K562 (cell line): ENCODE measurements at regions not wholly inside any gene's neighbourhood (a gene's known extent, or its start where the extent isn't known, plus 50 kb on each side); places are given as distances from the start of the nearest gene placed in this dataset.

ENCODE experiments used
- ATAC-seq: fragments of 200-7000 bp; cut with Tn5 transposase; 3 replicates; pipeline ENCODE4 v1.9.1; 2020; ENCODE audit warnings: moderate library complexity
- BruUV-seq: library from RNA; stranded (reverse); fragments of 400-500 nt; replicated peaks from 2 replicates; lab custom pipeline; 2021; lab: Mats Ljungman, UMichigan
- CTCF ChIA-PET: fragments of 300-600 bp; formaldehyde crosslinking; extraction: SDS; loops from one replicate; lab custom pipeline; 2021; ENCODE audit warnings: low intra/inter-chr PET ratio; lab: Yijun Ruan, JAX
- POLR2A ChIA-PET: fragments of 300-600, 350-650 bp; sonication (Branson Sonifier 250); formaldehyde crosslinking; extraction: SDS; loops from one replicate; lab custom pipeline; 2021; ENCODE audit warnings: antibody characterized with exemption, inconsistent platforms; lab: Yijun Ruan, JAX
- DNase-seq, 4 experiments: peaks; one replicate each; pipeline versions ENCODE4 v3.0.0 to v3.0.0-alpha.2; 2011 to 2018; ENCODE audit warnings: low spot score in 3 of 4, mixed read lengths in 3 of 4; ENCODE audit errors: extremely low read depth in 1 of 4
- FAIRE-seq: peaks from 2 replicates; lab custom pipeline; 2011; peaks lifted over from hg19 to GRCh38; lab: Jason Lieb, UNC
- H2AFZ ChIP-seq: 2 replicates; pipeline ENCODE4 v1.6.0; 2011; ENCODE audit warnings: low read depth, low read length, control low read depth, inconsistent platforms
- H3K27ac ChIP-seq: fragments of 200-600 bp; 3 replicates; pipeline ENCODE4 v1.8.0; 2011; ENCODE audit warnings: low read depth, mild to moderate bottlenecking, control low read depth, inconsistent platforms, low read length, moderate library complexity, mixed read lengths; ENCODE audit errors: extremely low read depth
- H3K27me3 ChIP-seq, 2 experiments: fragments of 300-600 bp in 1 of 2; 2 replicates in 1 of 2; 3 replicates in 1 of 2; pipeline versions ENCODE4 v1.6.0 to v1.8.0; 2011; ENCODE audit warnings: inconsistent platforms in 2 of 2, low read length in 2 of 2, mild to moderate bottlenecking in 1 of 2, mixed read lengths in 1 of 2, moderate library complexity in 1 of 2; ENCODE audit not compliant: control insufficient read depth in 2 of 2, insufficient read depth in 2 of 2
- H3K36me3 ChIP-seq: fragments of 300-600 bp; 3 replicates; pipeline ENCODE4 v1.8.0; 2011; ENCODE audit warnings: mild to moderate bottlenecking, low read length, inconsistent platforms; ENCODE audit not compliant: control insufficient read depth, insufficient read depth
- H3K4me1 ChIP-seq, 2 experiments: fragments of 200-600 bp in 1 of 2; replicated peaks in 1 of 2; 2 replicates in 1 of 2; 3 replicates in 1 of 2; pipeline versions ENCODE4 v1.5.1 to v1.8.0; 2011; ENCODE audit warnings: inconsistent platforms in 2 of 2, low read length in 2 of 2, mild to moderate bottlenecking in 1 of 2, mixed read lengths in 1 of 2, moderate library complexity in 1 of 2; ENCODE audit not compliant: control insufficient read depth in 2 of 2, insufficient read depth in 2 of 2
- H3K4me2 ChIP-seq: 2 replicates; pipeline ENCODE4 v1.6.1; 2011; ENCODE audit warnings: low read length, control low read depth, inconsistent platforms, mixed read lengths; ENCODE audit not compliant: insufficient read depth
- H3K4me3 ChIP-seq: fragments of 200-600 bp; sonication (generic), shearing (Covaris generic); 2 replicates; pipeline ENCODE4 v1.5.1; 2016; ENCODE audit warnings: control low read depth, inconsistent platforms
- H3K79me2 ChIP-seq: fragments of 200-600 bp; 3 replicates; pipeline ENCODE4 v1.8.0; 2011; ENCODE audit warnings: low read length, inconsistent platforms; ENCODE audit not compliant: control insufficient read depth, insufficient read depth
- H3K9ac ChIP-seq, 2 experiments: 2 replicates each; pipeline versions ENCODE4 v1.6.0 to v1.6.1; 2011; ENCODE audit warnings: low read depth in 2 of 2, low read length in 2 of 2, control low read depth in 1 of 2, inconsistent platforms in 1 of 2, mild to moderate bottlenecking in 1 of 2, mixed read lengths in 1 of 2; ENCODE audit not compliant: insufficient read depth in 1 of 2
- H3K9me1 ChIP-seq: one replicate; pipeline ENCODE4 v1.6.0; 2011; ENCODE audit warnings: inconsistent platforms, mild to moderate bottlenecking, low read length, moderate library complexity; ENCODE audit not compliant: control insufficient read depth, insufficient read depth
- H3K9me3 ChIP-seq: replicated peaks from 2 replicates; pipeline ENCODE4 v1.5.1; 2011; ENCODE audit warnings: low read depth, low read length, inconsistent platforms; ENCODE audit not compliant: control insufficient read depth, insufficient read depth
- H4K20me1 ChIP-seq: replicated peaks from 2 replicates; pipeline ENCODE4 v1.6.1; 2011; ENCODE audit warnings: low read length, inconsistent platforms, mixed read lengths; ENCODE audit not compliant: control insufficient read depth, insufficient read depth
- DPF2 ChIP-seq: fragments of 450-650 bp; IDR thresholded peaks from 2 replicates; pipeline ENCODE4 v1.6.1; 2016
- ELF1 ChIP-seq: fragments of 200-800 bp; sonication (Bioruptor generic); IDR thresholded peaks from 2 replicates; pipeline ENCODE4 v1.6.1; 2016; ENCODE audit warnings: missing genetic modification characterization, missing compliant biosample characterization
- FOS ChIP-seq: IDR thresholded peaks from 3 replicates; pipeline ENCODE4 v1.6.1; 2011; ENCODE audit not compliant: insufficient read length; ENCODE audit errors: extremely low read depth
- MYNN ChIP-seq, 2 experiments: sonication (generic); formaldehyde crosslinking in 1 of 2; IDR thresholded peaks; 2 replicates each; pipeline versions ENCODE4 v1.5.0 to v1.6.1; 2016 to 2020; ENCODE audit warnings: antibody characterized with exemption in 1 of 2, missing genetic modification reagents in 1 of 2
- NR3C1 ChIP-seq: sonication (generic); formaldehyde crosslinking; IDR thresholded peaks from 2 replicates; pipeline ENCODE4 v1.8.1; 2022; ENCODE audit warnings: missing genetic modification reagents
- TGIF2 ChIP-seq: sonication (generic); formaldehyde crosslinking; IDR thresholded peaks from 2 replicates; pipeline ENCODE4 v1.8.1; 2022; ENCODE audit warnings: mild to moderate bottlenecking, missing genetic modification reagents, moderate library complexity
- ZBTB7A ChIP-seq: IDR thresholded peaks from 2 replicates; pipeline ENCODE4 v1.6.1; 2011; ENCODE audit warnings: low read depth, mild to moderate bottlenecking, low read length, moderate library complexity, borderline replicate concordance; ENCODE audit not compliant: control insufficient read depth
- ZNF3 ChIP-seq: fragments of 250-450 bp; sonication (Bioruptor Pico); IDR thresholded peaks from 2 replicates; pipeline ENCODE4 v1.5.0; 2021; ENCODE audit warnings: mild to moderate bottlenecking, moderate library complexity
- ZNF77 ChIP-seq: fragments of 250-450 bp; sonication (Bioruptor Pico); IDR thresholded peaks from 2 replicates; pipeline ENCODE4 v1.5.0; 2020
- ZNF778 ChIP-seq: fragments of 450-650 bp; formaldehyde crosslinking; IDR thresholded peaks from 2 replicates; pipeline ENCODE4 v1.4.0; 2020; ENCODE audit warnings: mild to moderate bottlenecking, moderate library complexity
- WGBS: fragments of 100-300 bp; shearing (Covaris generic); methylation state at CpG from one replicate; pipeline ENCODE4 v1.1.6; 2016; ENCODE audit warnings: low coverage, mixed read lengths; ENCODE audit not compliant: insufficient coverage; ENCODE audit errors: missing lambda C conversion rate; 5-methylcytosine and 5-hydroxymethylcytosine counted together
- in situ Hi-C: fragments of 300-500 bp; cut with MboI; formaldehyde crosslinking; loops from 4 replicates; pipeline ENCODE4 v1.15.0; 2018; ENCODE audit warnings: inconsistent platforms, mixed read lengths
- intact Hi-C: fragments of 100-400 bp; cut with micrococcal nuclease; formaldehyde crosslinking; loops from 2 replicates; pipeline ENCODE4 v1.14.2; 2022
- TF ChIP-seq, protein P1 (sequence below): sonication (generic); formaldehyde crosslinking; IDR thresholded peaks from 2 replicates; pipeline ENCODE4 v1.8.1; 2023; ENCODE audit warnings: mild to moderate bottlenecking, missing genetic modification reagents
- TF ChIP-seq, protein P2 (sequence below): fragments of 450-650 bp; IDR thresholded peaks from 2 replicates; pipeline ENCODE4 v1.6.1; 2016; ENCODE audit warnings: mild to moderate bottlenecking
- TF ChIP-seq, protein P3 (sequence below): IDR thresholded peaks from 2 replicates; pipeline ENCODE4 v1.6.1; 2014; ENCODE audit warnings: antibody characterized with exemption
- TF ChIP-seq, protein P4 (sequence below), 2 experiments: fragments of 450-650 bp in 1 of 2; IDR thresholded peaks; 2 replicates each; pipeline ENCODE4 v1.6.1; 2011 to 2017; ENCODE audit warnings: low read depth in 2 of 2, antibody characterized with exemption in 1 of 2, borderline replicate concordance in 1 of 2, low read length in 1 of 2, mild to moderate bottlenecking in 1 of 2, mixed read lengths in 1 of 2; ENCODE audit not compliant: control insufficient read depth in 1 of 2

DNA sequence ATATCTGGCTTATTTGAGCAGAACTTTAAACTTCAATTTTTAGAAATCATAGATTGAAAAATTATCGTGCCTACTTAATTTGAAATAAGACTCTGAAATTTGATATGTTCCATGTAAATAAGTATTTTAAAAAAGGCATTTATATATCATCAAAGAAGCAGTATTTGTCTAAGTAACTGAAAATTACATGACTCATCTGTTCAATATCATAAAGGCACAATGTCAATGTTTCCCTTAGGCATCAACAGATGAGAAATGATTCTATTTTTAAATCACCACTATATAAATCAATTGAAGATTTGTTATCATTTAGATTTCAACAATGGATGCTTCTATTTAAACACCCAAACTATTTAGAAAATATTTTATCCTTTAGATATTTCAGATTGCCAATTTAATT, 142.9 kb upstream of the POU5F2 start:
- H3K9me1 ChIP-seq = no peaks in the 10 kb centered on the region
- ChIA-PET POLR2A (no interaction called here), CTCF (no interaction called here)
- H3K27ac ChIP-seq = no peak overlapping the region
- H3K9me3 ChIP-seq = no peaks in the 10 kb centered on the region
- no peak overlapping the region for H3K9ac ChIP-seq
- no peak for DNase-seq
- no peak overlapping the region for H2AFZ ChIP-seq
- FAIRE-seq = no peak
- no peak overlapping the region for H3K4me3 ChIP-seq
- no peaks in the 10 kb centered on the region for H3K4me1 ChIP-seq
- no peak overlapping the region for H3K4me2 ChIP-seq
- intact Hi-C loops = no loop called here
- no peaks in the 10 kb centered on the region for H4K20me1 ChIP-seq
- no peaks in the 10 kb centered on the region for H3K79me2 ChIP-seq
- ATAC-seq = no peak
- no peaks in the 10 kb centered on the region for H3K36me3 ChIP-seq
- no TSS peak for BruUV-seq
- H3K27me3 ChIP-seq = no peaks in the 10 kb centered on the region
- WGBS = 0% methylated on average over 1 of the region's 1 CpG
- in situ Hi-C loops = no loop called here
- TF ChIP-seq, protein P1, sequence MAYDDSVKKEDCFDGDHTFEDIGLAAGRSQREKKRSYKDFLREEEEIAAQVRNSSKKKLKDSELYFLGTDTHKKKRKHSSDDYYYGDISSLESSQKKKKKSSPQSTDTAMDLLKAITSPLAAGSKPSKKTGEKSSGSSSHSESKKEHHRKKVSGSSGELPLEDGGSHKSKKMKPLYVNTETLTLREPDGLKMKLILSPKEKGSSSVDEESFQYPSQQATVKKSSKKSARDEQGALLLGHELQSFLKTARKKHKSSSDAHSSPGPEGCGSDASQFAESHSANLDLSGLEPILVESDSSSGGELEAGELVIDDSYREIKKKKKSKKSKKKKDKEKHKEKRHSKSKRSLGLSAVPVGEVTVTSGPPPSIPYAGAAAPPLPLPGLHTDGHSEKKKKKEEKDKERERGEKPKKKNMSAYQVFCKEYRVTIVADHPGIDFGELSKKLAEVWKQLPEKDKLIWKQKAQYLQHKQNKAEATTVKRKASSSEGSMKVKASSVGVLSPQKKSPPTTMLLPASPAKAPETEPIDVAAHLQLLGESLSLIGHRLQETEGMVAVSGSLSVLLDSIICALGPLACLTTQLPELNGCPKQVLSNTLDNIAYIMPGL = no peak
- TF ChIP-seq ZNF77 (CRISPR knock-in tag) (no peak), TGIF2 (no peak), ELF1 (tag) (no peak), NR3C1 (no peak), FOS (no peak), ZBTB7A (no peak), DPF2 (no peak), ZNF778 (CRISPR knock-in tag) (no peak), MYNN (IDR thresholded peaks at IDR 0.05) (no peak), MYNN (CRISPR knock-in tag; IDR thresholded peaks at IDR 0.05) (no peak), ZNF3 (no peak)
- TF ChIP-seq, protein P2, sequence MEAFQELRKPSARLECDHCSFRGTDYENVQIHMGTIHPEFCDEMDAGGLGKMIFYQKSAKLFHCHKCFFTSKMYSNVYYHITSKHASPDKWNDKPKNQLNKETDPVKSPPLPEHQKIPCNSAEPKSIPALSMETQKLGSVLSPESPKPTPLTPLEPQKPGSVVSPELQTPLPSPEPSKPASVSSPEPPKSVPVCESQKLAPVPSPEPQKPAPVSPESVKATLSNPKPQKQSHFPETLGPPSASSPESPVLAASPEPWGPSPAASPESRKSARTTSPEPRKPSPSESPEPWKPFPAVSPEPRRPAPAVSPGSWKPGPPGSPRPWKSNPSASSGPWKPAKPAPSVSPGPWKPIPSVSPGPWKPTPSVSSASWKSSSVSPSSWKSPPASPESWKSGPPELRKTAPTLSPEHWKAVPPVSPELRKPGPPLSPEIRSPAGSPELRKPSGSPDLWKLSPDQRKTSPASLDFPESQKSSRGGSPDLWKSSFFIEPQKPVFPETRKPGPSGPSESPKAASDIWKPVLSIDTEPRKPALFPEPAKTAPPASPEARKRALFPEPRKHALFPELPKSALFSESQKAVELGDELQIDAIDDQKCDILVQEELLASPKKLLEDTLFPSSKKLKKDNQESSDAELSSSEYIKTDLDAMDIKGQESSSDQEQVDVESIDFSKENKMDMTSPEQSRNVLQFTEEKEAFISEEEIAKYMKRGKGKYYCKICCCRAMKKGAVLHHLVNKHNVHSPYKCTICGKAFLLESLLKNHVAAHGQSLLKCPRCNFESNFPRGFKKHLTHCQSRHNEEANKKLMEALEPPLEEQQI = no peak
- TF ChIP-seq, protein P3, sequence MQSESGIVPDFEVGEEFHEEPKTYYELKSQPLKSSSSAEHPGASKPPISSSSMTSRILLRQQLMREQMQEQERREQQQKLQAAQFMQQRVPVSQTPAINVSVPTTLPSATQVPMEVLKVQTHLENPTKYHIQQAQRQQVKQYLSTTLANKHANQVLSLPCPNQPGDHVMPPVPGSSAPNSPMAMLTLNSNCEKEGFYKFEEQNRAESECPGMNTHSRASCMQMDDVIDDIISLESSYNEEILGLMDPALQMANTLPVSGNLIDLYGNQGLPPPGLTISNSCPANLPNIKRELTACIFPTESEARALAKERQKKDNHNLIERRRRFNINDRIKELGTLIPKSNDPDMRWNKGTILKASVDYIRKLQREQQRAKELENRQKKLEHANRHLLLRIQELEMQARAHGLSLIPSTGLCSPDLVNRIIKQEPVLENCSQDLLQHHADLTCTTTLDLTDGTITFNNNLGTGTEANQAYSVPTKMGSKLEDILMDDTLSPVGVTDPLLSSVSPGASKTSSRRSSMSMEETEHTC = no peak
- TF ChIP-seq, protein P4, sequence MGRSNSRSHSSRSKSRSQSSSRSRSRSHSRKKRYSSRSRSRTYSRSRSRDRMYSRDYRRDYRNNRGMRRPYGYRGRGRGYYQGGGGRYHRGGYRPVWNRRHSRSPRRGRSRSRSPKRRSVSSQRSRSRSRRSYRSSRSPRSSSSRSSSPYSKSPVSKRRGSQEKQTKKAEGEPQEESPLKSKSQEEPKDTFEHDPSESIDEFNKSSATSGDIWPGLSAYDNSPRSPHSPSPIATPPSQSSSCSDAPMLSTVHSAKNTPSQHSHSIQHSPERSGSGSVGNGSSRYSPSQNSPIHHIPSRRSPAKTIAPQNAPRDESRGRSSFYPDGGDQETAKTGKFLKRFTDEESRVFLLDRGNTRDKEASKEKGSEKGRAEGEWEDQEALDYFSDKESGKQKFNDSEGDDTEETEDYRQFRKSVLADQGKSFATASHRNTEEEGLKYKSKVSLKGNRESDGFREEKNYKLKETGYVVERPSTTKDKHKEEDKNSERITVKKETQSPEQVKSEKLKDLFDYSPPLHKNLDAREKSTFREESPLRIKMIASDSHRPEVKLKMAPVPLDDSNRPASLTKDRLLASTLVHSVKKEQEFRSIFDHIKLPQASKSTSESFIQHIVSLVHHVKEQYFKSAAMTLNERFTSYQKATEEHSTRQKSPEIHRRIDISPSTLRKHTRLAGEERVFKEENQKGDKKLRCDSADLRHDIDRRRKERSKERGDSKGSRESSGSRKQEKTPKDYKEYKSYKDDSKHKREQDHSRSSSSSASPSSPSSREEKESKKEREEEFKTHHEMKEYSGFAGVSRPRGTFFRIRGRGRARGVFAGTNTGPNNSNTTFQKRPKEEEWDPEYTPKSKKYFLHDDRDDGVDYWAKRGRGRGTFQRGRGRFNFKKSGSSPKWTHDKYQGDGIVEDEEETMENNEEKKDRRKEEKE (IDR thresholded peaks at IDR 0.05; ENCODE audit: borderline replicate concordance in 1 of 2, control insufficient read depth in 1 of 2, low read depth in 2 of 2, low read length in 1 of 2) = no peak
